Trophoblast cell (in vitro differentiated cells and primary cell): ENCODE measurements at regions not wholly inside any gene's neighbourhood (a gene's known extent, or its start where the extent isn't known, plus 50 kb on each side); places are given as distances from the start of the nearest gene placed in this dataset.

Experiments
- DNase-seq, 2 donors: peaks; one replicate each; pipeline ENCODE4 v3.0.0-alpha.2; 2016
- H2AFZ ChIP-seq: 2 replicates; pipeline ENCODE4 v1.6.1; 2013; ENCODE audit warnings: low read length, moderate library complexity, mild to moderate bottlenecking; ENCODE audit not compliant: insufficient read depth, poor library complexity
- H2AK5ac ChIP-seq: 2 replicates; pipeline ENCODE4 v1.6.1; 2013; ENCODE audit warnings: mild to moderate bottlenecking, low read length
- H2BK120ac ChIP-seq: 2 replicates; pipeline ENCODE4 v1.6.1; 2013; ENCODE audit warnings: low read length, mild to moderate bottlenecking, moderate library complexity; ENCODE audit not compliant: insufficient read depth, poor library complexity
- H2BK12ac ChIP-seq: 2 replicates; pipeline ENCODE4 v1.6.1; 2013; ENCODE audit warnings: mild to moderate bottlenecking, low read length, moderate library complexity
- H2BK5ac ChIP-seq: 2 replicates; pipeline ENCODE4 v1.6.1; 2013; ENCODE audit warnings: low read length, low read depth, moderate library complexity, mild to moderate bottlenecking; ENCODE audit not compliant: poor library complexity
- H3K14ac ChIP-seq: 2 replicates; pipeline ENCODE4 v1.6.1; 2013; ENCODE audit warnings: mild to moderate bottlenecking, low read length
- H3K18ac ChIP-seq: 2 replicates; pipeline ENCODE4 v1.6.1; 2013; ENCODE audit warnings: mild to moderate bottlenecking, low read length
- H3K23ac ChIP-seq: 2 replicates; pipeline ENCODE4 v1.6.1; 2013; ENCODE audit warnings: low read length
- H3K27ac ChIP-seq: 2 replicates; pipeline ENCODE4 v1.5.1; 2013; ENCODE audit warnings: low read depth, mild to moderate bottlenecking, inconsistent platforms, low read length, moderate library complexity
- H3K27me3 ChIP-seq: 2 replicates; pipeline ENCODE4 v1.6.1; 2013; ENCODE audit warnings: inconsistent platforms, mild to moderate bottlenecking, low read length, moderate library complexity; ENCODE audit not compliant: insufficient read depth
- H3K36me3 ChIP-seq, 2 experiments: 1 replicate in 1 of 2; 2 replicates in 1 of 2; pipeline ENCODE4 v1.6.1; 2013; ENCODE audit warnings: low read length in 2 of 2, mild to moderate bottlenecking in 2 of 2, moderate library complexity in 1 of 2; ENCODE audit not compliant: insufficient read depth in 2 of 2, control insufficient read depth in 1 of 2
- H3K4ac ChIP-seq: 2 replicates; pipeline ENCODE4 v1.6.1; 2013; ENCODE audit warnings: low read depth, mild to moderate bottlenecking, low read length, moderate library complexity
- H3K4me1 ChIP-seq, 2 experiments: 1 replicate in 1 of 2; 2 replicates in 1 of 2; pipeline ENCODE4 v1.6.1; 2013; ENCODE audit warnings: low read length in 2 of 2, mild to moderate bottlenecking in 2 of 2, moderate library complexity in 1 of 2; ENCODE audit not compliant: insufficient read depth in 2 of 2, control insufficient read depth in 1 of 2
- H3K4me2 ChIP-seq: 2 replicates; pipeline ENCODE4 v1.6.1; 2013; ENCODE audit warnings: inconsistent platforms, mild to moderate bottlenecking, low read length, moderate library complexity
- H3K4me3 ChIP-seq: 2 replicates; pipeline ENCODE4 v1.5.1; 2013; ENCODE audit warnings: mild to moderate bottlenecking, low read depth, low read length, inconsistent platforms
- H3K79me1 ChIP-seq: one replicate; pipeline ENCODE4 v1.6.1; 2013; ENCODE audit warnings: low read length
- H3K79me2 ChIP-seq: 2 replicates; pipeline ENCODE4 v1.6.1; 2013; ENCODE audit warnings: low read length, mild to moderate bottlenecking; ENCODE audit not compliant: control insufficient read depth, insufficient read depth, poor library complexity
- H3K9ac ChIP-seq: 2 replicates; pipeline ENCODE4 v1.6.1; 2013; ENCODE audit warnings: mild to moderate bottlenecking, low read length
- H3K9me3 ChIP-seq: 2 replicates; pipeline ENCODE4 v1.6.1; 2013; ENCODE audit warnings: low read depth, mild to moderate bottlenecking, control low read depth, inconsistent platforms, low read length; ENCODE audit not compliant: insufficient read depth
- H4K12ac ChIP-seq: 2 replicates; pipeline ENCODE4 v1.6.1; 2013; ENCODE audit warnings: low read depth, mild to moderate bottlenecking, low read length, moderate library complexity
- H4K8ac ChIP-seq: 2 replicates; pipeline ENCODE4 v1.6.1; 2013; ENCODE audit warnings: low read depth, mild to moderate bottlenecking, low read length, moderate library complexity
- H4K91ac ChIP-seq: one replicate; pipeline ENCODE4 v1.6.1; 2013; ENCODE audit warnings: low read depth, mild to moderate bottlenecking, low read length, moderate library complexity
- WGBS: extraction: QIAGEN DNeasy Blood & Tissue Kit; methylation state at CpG from one replicate; pipeline ENCODE4 v1.1.7; 2013; ENCODE audit warnings: missing lambda C conversion rate; ENCODE audit not compliant: insufficient read length, insufficient coverage; ENCODE audit errors: extremely low coverage; 5-methylcytosine and 5-hydroxymethylcytosine counted together

DNA sequence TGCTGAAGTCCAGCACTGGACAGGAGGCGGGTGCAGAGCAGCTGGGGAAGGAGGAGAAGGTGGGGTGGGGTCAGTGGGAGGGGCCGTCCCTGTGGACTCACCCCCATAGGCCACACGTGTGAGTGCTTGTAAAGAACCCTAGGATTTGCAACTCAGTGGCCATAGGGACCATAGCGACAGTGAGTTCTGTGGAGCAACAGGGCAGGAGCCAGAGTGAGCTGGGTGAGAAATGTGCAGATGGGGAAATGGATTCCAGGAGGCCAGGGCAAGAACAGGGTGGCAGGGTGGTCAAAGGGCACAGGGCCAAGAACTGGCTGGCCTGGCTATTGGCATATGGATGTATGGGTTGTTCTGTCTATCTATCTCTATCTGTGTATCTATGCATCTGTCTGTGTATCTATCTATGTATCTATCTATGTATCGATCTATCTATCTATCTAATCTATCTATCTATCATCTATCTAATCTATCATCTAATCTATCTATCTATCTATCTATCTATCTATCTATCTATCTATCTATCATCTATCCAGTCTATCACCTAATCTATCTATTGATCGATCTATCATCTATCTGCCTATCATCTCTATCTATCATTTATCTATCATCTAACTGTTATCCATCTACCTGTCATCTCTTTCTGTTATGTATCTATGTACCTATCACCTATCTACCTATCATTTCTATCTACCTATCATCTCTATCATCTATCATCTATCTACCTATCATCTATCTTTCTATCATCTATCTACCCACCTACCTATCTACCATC lies 889.0 kb downstream of the TBC1D22A start:
- Histone ChIP-seq H2BK12ac (no peak overlapping the region), H2BK5ac (no peak overlapping the region), H3K14ac (no peak overlapping the region), H3K23ac (no peak overlapping the region), H2AK5ac (no peak overlapping the region), H4K12ac (no peak overlapping the region), H3K79me1 (no peaks in the 10 kb centered on the region), H4K91ac (no peak overlapping the region), H3K4me1 (no peaks in the 10 kb centered on the region), H3K9ac (no peak overlapping the region), H2BK120ac (no peak overlapping the region), H3K18ac (no peak overlapping the region), H4K8ac (no peak overlapping the region), H3K36me3 (no peaks in the 10 kb centered on the region), H3K79me2 (no peaks in the 10 kb centered on the region), H3K27me3 (no peaks in the 10 kb centered on the region), H3K4me2 (no peak overlapping the region), H3K27ac (no peak overlapping the region), H2AFZ (no peak overlapping the region), H3K4me3 (no peak overlapping the region), H3K9me3 (peaks cover 18% of the 10 kb centered on the region), H3K4ac (no peak overlapping the region)
- no peak for DNase-seq
- no CpG with 5 or more reads among the region's 6 CpGs for WGBS

GRCh38 chr22:47647720-47648119 lies 885.3 kb downstream of the TBC1D22A start:
- no peak overlapping the region for H2BK120ac ChIP-seq
- peak overlapping the region; percentile 27 for H3K4me3 ChIP-seq
- H4K91ac ChIP-seq: no peak overlapping the region
- no peak overlapping the region for H2AFZ ChIP-seq
- peaks cover 6% of the 10 kb centered on the region for H3K9me3 ChIP-seq
- WGBS: 100% methylated on average over 1 of the region's 5 CpGs
- H2BK5ac ChIP-seq: no peak overlapping the region
- H2AK5ac ChIP-seq: no peak overlapping the region
- no peak overlapping the region for H3K9ac ChIP-seq
- H3K4me2 ChIP-seq: no peak overlapping the region
- H3K18ac ChIP-seq: no peak overlapping the region
- no peaks in the 10 kb centered on the region for H3K79me1 ChIP-seq
- no peak for DNase-seq
- H3K23ac ChIP-seq: no peak overlapping the region
- no peak overlapping the region for H3K14ac ChIP-seq
- H4K12ac ChIP-seq: no peak overlapping the region
- no peaks in the 10 kb centered on the region for H3K27me3 ChIP-seq
- no peak overlapping the region for H2BK12ac ChIP-seq
- H3K4me1 ChIP-seq: no peaks in the 10 kb centered on the region
- no peak overlapping the region for H4K8ac ChIP-seq
- no peaks in the 10 kb centered on the region for H3K36me3 ChIP-seq
- no peak overlapping the region for H3K4ac ChIP-seq
- no peaks in the 10 kb centered on the region for H3K79me2 ChIP-seq
- no peak overlapping the region for H3K27ac ChIP-seq

DNA sequence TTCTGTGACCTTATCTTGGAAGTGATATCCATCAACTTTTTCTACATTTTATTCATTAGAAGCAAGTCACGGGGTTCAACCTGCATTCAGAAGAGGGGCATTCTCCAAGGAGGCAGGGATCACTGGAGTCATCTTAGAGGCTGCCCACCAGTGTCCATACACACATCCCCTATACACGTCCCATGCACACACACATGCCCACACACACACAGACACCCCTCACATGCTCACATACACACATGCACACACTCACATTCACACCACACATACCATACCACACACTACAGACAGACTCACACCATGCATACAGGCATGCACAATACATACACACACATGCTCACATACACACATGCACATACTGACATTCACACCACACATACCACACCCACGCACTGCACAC lies 884.7 kb downstream of the TBC1D22A start:
- no CpG with 5 or more reads among the region's 3 CpGs for WGBS

DNA sequence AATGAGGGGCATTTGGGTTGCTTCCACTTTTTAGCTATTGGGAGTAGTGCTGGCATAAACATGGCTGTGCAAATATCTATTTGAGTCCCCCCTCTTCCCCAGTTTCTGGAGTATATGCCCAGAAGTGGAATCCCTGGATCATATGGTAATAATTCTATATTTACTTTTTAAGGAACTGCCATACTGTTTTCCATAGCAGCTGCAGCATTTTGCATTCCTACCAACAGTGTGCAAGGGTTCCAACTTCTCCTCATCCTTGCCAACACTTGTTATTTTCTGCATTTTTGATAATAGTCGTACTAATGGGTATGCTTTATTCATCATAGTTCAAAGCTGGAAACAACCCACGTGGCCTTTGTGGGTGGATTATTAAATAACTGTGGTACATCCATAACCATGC lies 883.5 kb downstream of the TBC1D22A start:
- no peak for DNase-seq
- H3K79me2 ChIP-seq: no peaks in the 10 kb centered on the region
- H3K27me3 ChIP-seq: no peaks in the 10 kb centered on the region
- H4K8ac ChIP-seq: no peak overlapping the region
- H3K23ac ChIP-seq: no peak overlapping the region
- H3K36me3 ChIP-seq: no peaks in the 10 kb centered on the region
- peaks cover 5% of the 10 kb centered on the region for H3K9me3 ChIP-seq
- no peaks in the 10 kb centered on the region for H3K4me1 ChIP-seq
- H3K27ac ChIP-seq: no peak overlapping the region
- H2AFZ ChIP-seq: no peak overlapping the region
- no peaks in the 10 kb centered on the region for H3K79me1 ChIP-seq
- no peak overlapping the region for H2BK5ac ChIP-seq
- no peak overlapping the region for H4K91ac ChIP-seq
- no peak overlapping the region for H3K14ac ChIP-seq
- no peak overlapping the region for H3K4ac ChIP-seq
- no peak overlapping the region for H3K4me2 ChIP-seq
- H3K9ac ChIP-seq: no peak overlapping the region
- no peak overlapping the region for H3K4me3 ChIP-seq
- H2BK120ac ChIP-seq: no peak overlapping the region
- no peak overlapping the region for H4K12ac ChIP-seq
- H2BK12ac ChIP-seq: no peak overlapping the region
- WGBS: no CpG with 5 or more reads among the region's 2 CpGs
- no peak overlapping the region for H2AK5ac ChIP-seq
- no peak overlapping the region for H3K18ac ChIP-seq

More for the DNA sequence above, 884.7 kb downstream of the TBC1D22A start:
- Histone ChIP-seq H3K9me3 (peaks cover 5% of the 10 kb centered on the region), H3K79me1 (no peaks in the 10 kb centered on the region), H3K14ac (no peak overlapping the region), H3K4ac (no peak overlapping the region), H2AK5ac (no peak overlapping the region), H3K27me3 (no peaks in the 10 kb centered on the region), H3K4me2 (no peak overlapping the region), H2BK5ac (no peak overlapping the region), H2BK120ac (no peak overlapping the region), H2BK12ac (no peak overlapping the region), H3K18ac (no peak overlapping the region), H2AFZ (no peak overlapping the region), H4K8ac (no peak overlapping the region), H3K23ac (no peak overlapping the region), H4K91ac (no peak overlapping the region), H3K79me2 (no peaks in the 10 kb centered on the region), H4K12ac (no peak overlapping the region), H3K27ac (no peak overlapping the region), H3K4me1 (no peaks in the 10 kb centered on the region), H3K4me3 (peak overlapping the region; percentile 27), H3K9ac (no peak overlapping the region), H3K36me3 (no peaks in the 10 kb centered on the region)
- no peak for DNase-seq
